CD4-positive, alpha-beta T cell treated with Interleukin-12 subunit alpha and Interleukin-12 subunit beta, for 1 hour (primary cell): ENCODE measurements at regions not wholly inside any gene's neighbourhood (a gene's known extent, or its start where the extent isn't known, plus 50 kb on each side); places are given as distances from the start of the nearest gene placed in this dataset.

Experiments used
- DNase-seq: peaks from one replicate; pipeline ENCODE4 v3.0.0-alpha.2; 2020

GRCh38 chr13:107291875-107292274 is 723.9 kb upstream of the ARGLU1 start:
- DNase-seq: no peak

- no peak for DNase-seq
Observed at GRCh38 chr13:107289540-107289939, 721.6 kb upstream of the ARGLU1 start.

- no peak for DNase-seq
Observed at GRCh38 chr13:107284173-107284572, 716.2 kb upstream of the ARGLU1 start.

- DNase-seq: no peak
Observed at GRCh38 chr13:107277911-107278310, 710.0 kb upstream of the ARGLU1 start.

- DNase-seq: no peak
Observed at GRCh38 chr13:107276936-107277335, 709.0 kb upstream of the ARGLU1 start.

GRCh38 chr13:107275945-107276614 is 708.1 kb upstream of the ARGLU1 start:
- no peak for DNase-seq

- DNase-seq: no peak
Observed at GRCh38 chr13:107275312-107275711, 707.4 kb upstream of the ARGLU1 start.

- DNase-seq: no peak
Observed at GRCh38 chr13:107271227-107271626, 703.3 kb upstream of the ARGLU1 start.

- no peak for DNase-seq
Observed at GRCh38 chr13:107266657-107267056, 698.7 kb upstream of the ARGLU1 start.

- DNase-seq: no peak
Observed at GRCh38 chr13:107258599-107259187, 690.8 kb upstream of the ARGLU1 start.

GRCh38 chr13:107254392-107254791 is 686.5 kb upstream of the ARGLU1 start:
- DNase-seq: no peak

GRCh38 chr13:107252428-107252827 is 684.5 kb upstream of the ARGLU1 start:
- DNase-seq: no peak

GRCh38 chr13:107252021-107252420 is 684.1 kb upstream of the ARGLU1 start:
- DNase-seq: no peak

GRCh38 chr13:107251341-107251740 is 683.4 kb upstream of the ARGLU1 start:
- DNase-seq: no peak

GRCh38 chr13:107250628-107251027 is 682.7 kb upstream of the ARGLU1 start:
- no peak for DNase-seq

GRCh38 chr13:107244241-107244640 is 676.3 kb upstream of the ARGLU1 start:
- no peak for DNase-seq

GRCh38 chr13:107242138-107242537 is 674.2 kb upstream of the ARGLU1 start:
- DNase-seq: no peak

GRCh38 chr13:107241381-107241780 is 673.4 kb upstream of the ARGLU1 start:
- DNase-seq: no peak

- DNase-seq: no peak
Observed at GRCh38 chr13:107239213-107239612, 671.3 kb upstream of the ARGLU1 start.

- DNase-seq: no peak
Observed at GRCh38 chr13:107238262-107238981, 670.5 kb upstream of the ARGLU1 start.

- DNase-seq: no peak
Observed at GRCh38 chr13:107234319-107235073, 666.6 kb upstream of the ARGLU1 start.

- no peak for DNase-seq
Observed at GRCh38 chr13:107233541-107233940, 665.6 kb upstream of the ARGLU1 start.

- no peak for DNase-seq
Observed at GRCh38 chr13:107231944-107232343, 664.0 kb upstream of the ARGLU1 start.

- no peak for DNase-seq
Observed at GRCh38 chr13:107223867-107224266, 655.9 kb upstream of the ARGLU1 start.
